Middle frontal gyrus (tissue), 1 donor: ENCODE measurements at regions not wholly inside any gene's neighbourhood (a gene's known extent, or its start where the extent isn't known, plus 50 kb on each side); places are given as distances from the start of the nearest gene placed in this dataset.

Experiments used
- DNase-seq: peaks from one replicate; pipeline ENCODE4 v3.0.0-alpha.2; 2015; ENCODE audit warnings: low spot score; ENCODE audit errors: extremely low spot score

DNA sequence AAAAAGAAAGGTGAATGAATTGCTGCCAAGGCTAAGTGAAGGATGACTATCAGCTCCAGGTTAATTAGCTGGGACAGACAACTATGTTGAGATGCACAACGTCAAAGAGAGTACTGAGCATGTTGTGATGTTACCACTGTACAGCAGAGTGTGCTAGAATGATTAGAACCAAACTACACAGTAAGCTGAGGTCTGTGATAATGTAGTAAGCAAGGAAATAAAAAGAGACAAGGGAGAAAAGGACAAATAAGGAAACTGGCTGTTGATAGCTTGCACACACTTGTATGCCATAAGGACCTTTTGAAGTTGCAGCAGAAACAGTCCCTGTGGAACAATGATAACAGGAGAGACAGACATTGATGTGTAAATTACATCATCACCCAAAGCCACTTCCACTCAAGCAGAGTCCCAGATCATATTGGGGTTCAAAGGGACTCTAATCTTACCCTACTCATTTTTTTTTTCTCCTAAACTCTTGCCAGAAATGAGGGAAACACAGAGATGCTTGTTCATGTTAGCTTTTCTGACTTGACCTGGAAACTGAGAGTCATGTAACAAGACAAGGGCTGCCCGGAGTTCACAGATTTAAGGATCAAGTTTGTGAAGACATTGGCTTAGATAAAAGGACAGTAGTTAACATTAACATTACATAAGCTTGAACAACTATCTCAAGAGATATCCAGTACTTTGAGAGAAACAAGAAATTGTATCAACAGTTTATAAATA, 189.9 kb downstream of the CENPW start:
- no peak for DNase-seq

GRCh38 chr6:126530775-126531174, 190.9 kb downstream of the CENPW start:
- no peak for DNase-seq

- DNase-seq: no peak
These were observed 191.4 kb downstream of the CENPW start for GRCh38 chr6:126531286-126531685.

- no peak for DNase-seq
These were observed 191.9 kb downstream of the CENPW start for GRCh38 chr6:126531840-126532239.

DNA sequence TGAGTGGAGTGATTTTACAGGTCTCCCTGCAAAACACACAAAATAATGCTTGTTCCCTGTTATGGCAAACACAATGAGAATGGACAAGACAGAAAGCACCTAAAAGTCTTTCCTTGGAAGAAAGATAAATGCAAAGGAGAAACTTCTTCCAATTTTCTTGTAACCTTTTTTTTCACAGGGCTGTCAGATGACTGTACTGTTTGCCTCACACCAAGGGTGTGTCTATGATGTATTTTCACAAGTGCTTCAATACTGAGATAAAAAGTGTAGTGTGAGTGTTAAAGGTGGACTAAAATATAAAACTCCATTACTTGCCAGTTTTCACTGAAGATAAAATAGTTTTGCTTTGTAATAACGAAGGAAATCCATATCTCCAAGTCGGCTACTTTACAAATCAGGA, 194.5 kb downstream of the CENPW start:
- DNase-seq: no peak

- DNase-seq: no peak
These were observed 195.2 kb downstream of the CENPW start for GRCh38 chr6:126535138-126535537.

DNA sequence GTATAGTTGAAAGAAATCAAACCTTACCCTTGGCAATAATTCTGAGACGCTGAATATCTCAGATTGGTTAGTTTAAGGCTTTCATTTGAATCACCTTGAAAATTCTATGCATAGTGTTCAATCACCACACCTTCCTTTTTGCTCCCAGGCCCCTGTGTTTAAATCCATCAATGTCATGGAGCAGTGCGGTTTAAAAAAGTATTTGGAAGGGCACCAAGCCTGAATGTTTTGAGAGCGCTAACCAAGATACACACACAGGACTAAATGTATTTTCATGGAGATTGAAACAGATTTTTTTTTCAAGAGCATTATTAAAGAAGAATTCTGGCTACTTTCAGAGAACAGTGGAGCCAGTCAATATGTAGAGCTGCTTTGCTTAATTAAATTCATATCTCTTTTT, 195.7 kb downstream of the CENPW start:
- no peak for DNase-seq

GRCh38 chr6:126537061-126537816, 197.3 kb downstream of the CENPW start:
- DNase-seq: no peak

DNA sequence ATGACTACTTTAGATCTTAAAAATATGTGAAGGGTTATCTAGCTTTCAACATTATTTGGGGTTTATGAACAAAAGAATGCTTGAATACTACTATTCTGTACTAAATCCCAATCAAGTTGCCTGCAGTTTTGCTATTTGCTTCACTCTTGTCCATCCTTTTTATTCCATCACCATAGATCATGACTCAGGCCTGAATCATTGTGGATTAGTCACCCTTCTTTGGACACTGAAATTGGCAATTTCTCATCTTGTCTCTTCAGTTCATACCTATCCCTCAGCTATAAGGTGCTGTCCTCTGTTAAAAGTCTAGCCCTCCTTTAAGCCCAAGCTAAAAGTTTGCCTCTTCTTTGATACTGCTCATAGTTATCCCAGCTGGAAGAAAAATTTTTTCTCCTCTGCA, 199.1 kb downstream of the CENPW start:
- no peak for DNase-seq

DNA sequence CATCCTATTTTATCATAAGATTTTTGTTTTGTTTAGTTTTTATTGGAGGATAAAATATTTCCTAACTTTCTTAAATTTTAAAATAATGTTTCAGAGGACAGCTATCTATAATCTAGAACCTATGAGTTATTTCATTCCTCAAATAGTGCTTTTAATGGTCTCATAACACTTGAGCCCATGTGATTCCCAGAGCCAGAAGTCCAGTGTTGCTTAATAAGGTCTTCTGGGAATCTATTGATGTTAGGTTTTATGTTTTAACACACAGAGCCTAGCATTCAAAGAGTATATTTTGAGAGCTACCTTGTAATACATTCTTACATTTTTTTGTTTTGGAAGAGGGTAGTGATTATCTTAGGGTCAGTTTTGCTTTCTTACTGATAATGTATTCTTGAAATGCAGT, 200.2 kb downstream of the CENPW start:
- DNase-seq: no peak

- DNase-seq: no peak
These were observed 202.0 kb downstream of the CENPW start for GRCh38 chr6:126541806-126542491.

GRCh38 chr6:126546541-126547120, 206.7 kb downstream of the CENPW start:
- no peak for DNase-seq

GRCh38 chr6:126548300-126548699, 208.4 kb downstream of the CENPW start:
- no peak for DNase-seq

DNA sequence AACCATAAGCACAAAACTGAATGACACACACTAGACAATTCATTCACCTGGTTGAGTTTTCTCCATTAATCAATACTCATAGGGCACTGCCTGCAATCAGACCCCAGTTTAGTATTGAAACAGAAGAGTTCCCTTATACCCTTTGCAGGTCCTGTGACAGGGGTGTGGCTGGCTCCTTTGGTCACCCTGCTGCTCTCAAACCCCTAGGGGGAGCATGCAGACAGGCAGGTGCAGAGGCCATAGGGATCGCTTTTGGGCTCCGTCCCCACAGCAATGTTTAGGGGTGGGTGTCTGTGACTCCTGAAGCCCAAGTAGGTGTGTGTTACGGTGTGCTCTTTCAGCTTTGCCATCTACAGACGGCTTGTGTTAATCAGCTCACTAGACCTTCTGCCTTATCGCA, 210.4 kb downstream of the CENPW start:
- no peak for DNase-seq

DNA sequence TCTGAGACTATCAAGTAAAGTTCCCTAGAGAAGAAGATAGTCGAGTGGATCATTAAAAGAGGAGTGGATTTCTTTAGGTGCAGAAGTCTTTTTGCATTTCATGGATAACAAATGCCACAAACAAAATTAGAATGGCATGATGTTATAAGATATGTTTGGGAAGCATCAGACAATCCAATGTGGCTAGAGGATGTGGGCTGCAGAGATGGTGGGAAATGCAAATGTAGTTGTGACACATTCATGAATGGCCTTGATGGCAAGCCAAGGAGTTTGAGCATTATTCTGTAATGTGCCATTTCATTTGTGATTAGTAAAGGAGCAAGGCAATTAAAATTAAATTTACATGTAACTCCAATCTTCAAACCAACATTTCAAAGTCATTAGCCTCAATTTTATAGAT, 211.9 kb downstream of the CENPW start:
- DNase-seq: no peak

GRCh38 chr6:126553854-126554253, 213.9 kb downstream of the CENPW start:
- no peak for DNase-seq

- no peak for DNase-seq
These were observed 230.6 kb downstream of the CENPW start for GRCh38 chr6:126570507-126570906.

DNA sequence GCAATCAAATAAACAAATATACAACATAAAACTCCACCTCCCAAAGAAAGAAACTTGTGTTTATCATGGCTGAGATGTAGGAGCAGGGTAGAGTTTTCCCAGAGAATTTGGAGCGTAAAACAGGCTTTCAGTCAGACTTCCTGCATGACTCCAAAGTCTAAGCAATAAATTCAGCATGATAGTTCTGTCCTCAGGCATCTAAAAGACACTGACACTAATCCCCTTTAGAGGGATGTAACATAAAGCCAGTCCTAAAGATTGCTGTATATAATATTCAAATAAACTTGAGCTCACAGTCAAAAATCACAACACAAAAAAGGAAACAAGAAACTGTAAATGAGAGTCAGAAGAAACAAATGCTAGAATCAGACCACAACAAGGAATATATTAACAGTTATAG, 234.4 kb downstream of the CENPW start:
- DNase-seq: no peak

- DNase-seq: no peak
These were observed 241.4 kb downstream of the CENPW start for GRCh38 chr6:126581316-126581715.

- DNase-seq: no peak
These were observed 260.5 kb downstream of the CENPW start for GRCh38 chr6:126600258-126600916.

DNA sequence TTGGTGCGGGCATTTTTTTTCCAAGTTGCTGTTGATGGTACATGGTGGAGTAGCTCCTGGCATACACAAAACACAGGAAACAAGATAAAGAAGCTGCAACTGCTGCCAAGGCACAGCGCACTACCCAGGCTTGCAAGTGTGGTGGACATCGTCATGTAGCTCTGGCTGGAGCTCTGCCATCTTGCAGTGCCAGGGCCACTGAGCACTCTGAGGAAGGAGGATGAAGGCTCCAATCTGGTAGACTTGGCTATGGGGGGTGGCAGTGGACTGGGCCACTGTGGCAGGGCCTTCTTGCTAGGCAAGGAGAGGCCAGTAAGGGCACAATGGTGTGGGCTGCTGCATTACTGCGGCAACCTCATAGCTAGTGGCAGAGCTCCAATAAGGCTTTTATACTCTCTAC, 263.5 kb downstream of the CENPW start:
- no peak for DNase-seq

GRCh38 chr6:126605089-126605488, 265.2 kb downstream of the CENPW start:
- no peak for DNase-seq
